K562 (cell line): ENCODE measurements at regions not wholly inside any gene's neighbourhood (a gene's known extent, or its start where the extent isn't known, plus 50 kb on each side); places are given as distances from the start of the nearest gene placed in this dataset.

Experiments used
- ATAC-seq: fragments of 200-7000 bp; cut with Tn5 transposase; 3 replicates; pipeline ENCODE4 v1.9.1; 2020; ENCODE audit warnings: moderate library complexity
- BruUV-seq: library from RNA; stranded (reverse); fragments of 400-500 nt; replicated peaks from 2 replicates; lab custom pipeline; 2021; lab: Mats Ljungman, UMichigan
- CTCF ChIA-PET: fragments of 300-600 bp; formaldehyde crosslinking; extraction: SDS; loops from one replicate; lab custom pipeline; 2021; ENCODE audit warnings: low intra/inter-chr PET ratio; lab: Yijun Ruan, JAX
- POLR2A ChIA-PET: fragments of 300-600, 350-650 bp; sonication (Branson Sonifier 250); formaldehyde crosslinking; extraction: SDS; loops from one replicate; lab custom pipeline; 2021; ENCODE audit warnings: antibody characterized with exemption, inconsistent platforms; lab: Yijun Ruan, JAX
- DNase-seq, 4 experiments: peaks; one replicate each; pipeline versions ENCODE4 v3.0.0 to v3.0.0-alpha.2; 2011 to 2018; ENCODE audit warnings: low spot score in 3 of 4, mixed read lengths in 3 of 4; ENCODE audit errors: extremely low read depth in 1 of 4
- FAIRE-seq: peaks from 2 replicates; lab custom pipeline; 2011; peaks lifted over from hg19 to GRCh38; lab: Jason Lieb, UNC
- H2AFZ ChIP-seq: 2 replicates; pipeline ENCODE4 v1.6.0; 2011; ENCODE audit warnings: low read depth, low read length, control low read depth, inconsistent platforms
- H3K27ac ChIP-seq: fragments of 200-600 bp; 3 replicates; pipeline ENCODE4 v1.8.0; 2011; ENCODE audit warnings: low read depth, mild to moderate bottlenecking, control low read depth, inconsistent platforms, low read length, moderate library complexity, mixed read lengths; ENCODE audit errors: extremely low read depth
- H3K27me3 ChIP-seq, 2 experiments: fragments of 300-600 bp in 1 of 2; 2 replicates in 1 of 2; 3 replicates in 1 of 2; pipeline versions ENCODE4 v1.6.0 to v1.8.0; 2011; ENCODE audit warnings: inconsistent platforms in 2 of 2, low read length in 2 of 2, mild to moderate bottlenecking in 1 of 2, mixed read lengths in 1 of 2, moderate library complexity in 1 of 2; ENCODE audit not compliant: control insufficient read depth in 2 of 2, insufficient read depth in 2 of 2
- H3K36me3 ChIP-seq: fragments of 300-600 bp; 3 replicates; pipeline ENCODE4 v1.8.0; 2011; ENCODE audit warnings: mild to moderate bottlenecking, low read length, inconsistent platforms; ENCODE audit not compliant: control insufficient read depth, insufficient read depth
- H3K4me1 ChIP-seq, 2 experiments: fragments of 200-600 bp in 1 of 2; replicated peaks in 1 of 2; 2 replicates in 1 of 2; 3 replicates in 1 of 2; pipeline versions ENCODE4 v1.5.1 to v1.8.0; 2011; ENCODE audit warnings: inconsistent platforms in 2 of 2, low read length in 2 of 2, mild to moderate bottlenecking in 1 of 2, mixed read lengths in 1 of 2, moderate library complexity in 1 of 2; ENCODE audit not compliant: control insufficient read depth in 2 of 2, insufficient read depth in 2 of 2
- H3K4me2 ChIP-seq: 2 replicates; pipeline ENCODE4 v1.6.1; 2011; ENCODE audit warnings: low read length, control low read depth, inconsistent platforms, mixed read lengths; ENCODE audit not compliant: insufficient read depth
- H3K4me3 ChIP-seq: fragments of 200-600 bp; sonication (generic), shearing (Covaris generic); 2 replicates; pipeline ENCODE4 v1.5.1; 2016; ENCODE audit warnings: control low read depth, inconsistent platforms
- H3K79me2 ChIP-seq: fragments of 200-600 bp; 3 replicates; pipeline ENCODE4 v1.8.0; 2011; ENCODE audit warnings: low read length, inconsistent platforms; ENCODE audit not compliant: control insufficient read depth, insufficient read depth
- H3K9ac ChIP-seq, 2 experiments: 2 replicates each; pipeline versions ENCODE4 v1.6.0 to v1.6.1; 2011; ENCODE audit warnings: low read depth in 2 of 2, low read length in 2 of 2, control low read depth in 1 of 2, inconsistent platforms in 1 of 2, mild to moderate bottlenecking in 1 of 2, mixed read lengths in 1 of 2; ENCODE audit not compliant: insufficient read depth in 1 of 2
- H3K9me1 ChIP-seq: one replicate; pipeline ENCODE4 v1.6.0; 2011; ENCODE audit warnings: inconsistent platforms, mild to moderate bottlenecking, low read length, moderate library complexity; ENCODE audit not compliant: control insufficient read depth, insufficient read depth
- H3K9me3 ChIP-seq: replicated peaks from 2 replicates; pipeline ENCODE4 v1.5.1; 2011; ENCODE audit warnings: low read depth, low read length, inconsistent platforms; ENCODE audit not compliant: control insufficient read depth, insufficient read depth
- H4K20me1 ChIP-seq: replicated peaks from 2 replicates; pipeline ENCODE4 v1.6.1; 2011; ENCODE audit warnings: low read length, inconsistent platforms, mixed read lengths; ENCODE audit not compliant: control insufficient read depth, insufficient read depth
- CAMTA2 ChIP-seq: fragments of 250-450 bp; sonication (Bioruptor Pico); conservative IDR thresholded peaks from 2 replicates; pipeline ENCODE4 v1.5.1; 2022
- CBFA2T2 ChIP-seq: fragments of 450-650 bp; conservative IDR thresholded peaks from 2 replicates; pipeline ENCODE4 v1.6.1; 2017; ENCODE audit warnings: mild to moderate bottlenecking
- CEBPB ChIP-seq: fragments of 450-650 bp; IDR thresholded peaks from 2 replicates; pipeline ENCODE4 v1.6.1; 2016; ENCODE audit warnings: missing genetic modification characterization, missing compliant biosample characterization
- CREB1 ChIP-seq, 2 experiments: sonication (generic) in 1 of 2; formaldehyde crosslinking in 1 of 2; IDR thresholded peaks; 2 replicates each; pipeline versions ENCODE4 v1.6.1 to v1.8.0; 2012 to 2022; ENCODE audit warnings: inconsistent platforms in 1 of 2, mild to moderate bottlenecking in 1 of 2, missing genetic modification reagents in 1 of 2, moderate library complexity in 1 of 2
- ERF ChIP-seq: fragments of 450-650 bp; formaldehyde crosslinking; IDR thresholded peaks from 2 replicates; pipeline ENCODE4 v1.4.0; 2020; ENCODE audit warnings: mild to moderate bottlenecking, mixed read lengths
- FOSL1 ChIP-seq: fragments of 200-800 bp; sonication (Bioruptor generic); conservative IDR thresholded peaks from 2 replicates; pipeline ENCODE4 v1.6.1; 2016; ENCODE audit warnings: missing genetic modification characterization, missing compliant biosample characterization
- KDM5B ChIP-seq: fragments of 200-600 bp; sonication (generic); IDR thresholded peaks from 2 replicates; pipeline ENCODE4 v1.6.1; 2012; ENCODE audit warnings: low read depth, mild to moderate bottlenecking, moderate library complexity, low read length, control low read depth, inconsistent platforms; ENCODE audit not compliant: insufficient replicate concordance
- LEF1 ChIP-seq: fragments of 450-650 bp; IDR thresholded peaks from 2 replicates; pipeline ENCODE4 v1.6.1; 2016; ENCODE audit warnings: mild to moderate bottlenecking
- TSC22D4 ChIP-seq: fragments of 450-650 bp; IDR thresholded peaks from 2 replicates; pipeline ENCODE4 v1.6.1; 2016; ENCODE audit warnings: missing genetic modification characterization, missing biosample characterization, control low read depth
- ZNF212 ChIP-seq: fragments of 450-650 bp; formaldehyde crosslinking; IDR thresholded peaks from 2 replicates; pipeline ENCODE4 v1.4.0; 2020; ENCODE audit warnings: mild to moderate bottlenecking
- ZNF217 ChIP-seq: sonication (generic); formaldehyde crosslinking; IDR thresholded peaks from 2 replicates; pipeline ENCODE4 v1.8.0; 2022; ENCODE audit warnings: mild to moderate bottlenecking, missing genetic modification reagents
- ZNF408 ChIP-seq: fragments of 250-450 bp; sonication (Bioruptor Pico); IDR thresholded peaks from 2 replicates; pipeline ENCODE4 v1.4.0; 2020; ENCODE audit warnings: low read depth, mild to moderate bottlenecking, moderate library complexity
- ZNF444 ChIP-seq: fragments of 250-450 bp; sonication (Bioruptor Pico); IDR thresholded peaks from 2 replicates; pipeline ENCODE4 v1.4.0; 2020; ENCODE audit warnings: mild to moderate bottlenecking, moderate library complexity
- ZNF79 ChIP-seq: fragments of 250-450 bp; sonication (Bioruptor Pico); IDR thresholded peaks from 2 replicates; pipeline ENCODE4 v1.4.0; 2020; ENCODE audit warnings: low read depth, mild to moderate bottlenecking, moderate library complexity
- WGBS: fragments of 100-300 bp; shearing (Covaris generic); methylation state at CpG from one replicate; pipeline ENCODE4 v1.1.6; 2016; ENCODE audit warnings: low coverage, mixed read lengths; ENCODE audit not compliant: insufficient coverage; ENCODE audit errors: missing lambda C conversion rate; 5-methylcytosine and 5-hydroxymethylcytosine counted together
- in situ Hi-C: fragments of 300-500 bp; cut with MboI; formaldehyde crosslinking; loops from 4 replicates; pipeline ENCODE4 v1.15.0; 2018; ENCODE audit warnings: inconsistent platforms, mixed read lengths
- intact Hi-C: fragments of 100-400 bp; cut with micrococcal nuclease; formaldehyde crosslinking; loops from 2 replicates; pipeline ENCODE4 v1.14.2; 2022
- TF ChIP-seq, protein P1 (sequence below), 2 experiments: IDR thresholded peaks in 1 of 2; conservative IDR thresholded peaks in 1 of 2; 2 replicates each; pipeline ENCODE4 v1.6.1; 2016; ENCODE audit warnings: low read depth in 2 of 2, mild to moderate bottlenecking in 1 of 2, missing compliant biosample characterization in 1 of 2, missing genetic modification characterization in 1 of 2, moderate library complexity in 1 of 2
- TF ChIP-seq, protein P2 (sequence below), 2 experiments: fragments of 450-650 bp; conservative IDR thresholded peaks; 2 replicates each; pipeline ENCODE4 v1.6.1; 2017; ENCODE audit warnings: mild to moderate bottlenecking in 2 of 2, moderate library complexity in 2 of 2

DNA sequence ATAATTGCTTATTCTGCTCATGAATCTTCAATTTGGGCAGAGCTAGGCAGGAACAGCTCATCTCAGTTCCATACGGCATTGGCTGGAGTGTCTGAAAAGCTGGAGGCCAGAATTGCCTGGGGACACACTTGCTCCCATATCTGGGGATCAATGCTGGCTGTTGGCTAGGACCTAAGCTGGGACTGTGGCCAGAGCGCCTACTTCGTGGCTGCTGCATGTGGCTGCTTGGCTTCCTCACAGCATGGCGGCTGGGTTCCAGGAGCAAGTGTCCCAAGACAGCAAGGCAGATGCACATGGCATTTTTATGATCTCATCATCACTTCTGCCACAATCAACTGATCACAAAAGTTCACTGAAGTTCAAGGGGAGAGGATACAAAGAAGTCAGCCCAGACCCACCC is 200.2 kb downstream of the TTC8 start:
- no peak overlapping the region for H3K4me2 ChIP-seq
- BruUV-seq, result no TSS peak
- H3K4me1 ChIP-seq, result peaks cover 0 to 10% of the 10 kb centered on the region in 2 experiments; a peak in 2 of 5 replicates
- intact Hi-C loops (loop anchor here (5.0 kb wide), 1 partner anchor 888 kb away; no protein-coding TSS in a partner anchor), in situ Hi-C loops (loop anchor here (25.0 kb wide), 2 partner anchors 362 to 537 kb away; no protein-coding TSS in a partner anchor)
- H4K20me1 ChIP-seq, result no peaks in the 10 kb centered on the region
- no peak for TF ChIP-seq CBFA2T2
- no peak for TF ChIP-seq CREB1 (IDR thresholded peaks at IDR 0.05)
- TF ChIP-seq CREB1 (CRISPR knock-in tag; IDR thresholded peaks at IDR 0.05), result no peak
- TF ChIP-seq LEF1, result no peak
- TF ChIP-seq KDM5B, result no peak
- no peak for TF ChIP-seq ZNF217 (CRISPR knock-in tag)
- no peak for TF ChIP-seq CAMTA2
- TF ChIP-seq, protein P1, sequence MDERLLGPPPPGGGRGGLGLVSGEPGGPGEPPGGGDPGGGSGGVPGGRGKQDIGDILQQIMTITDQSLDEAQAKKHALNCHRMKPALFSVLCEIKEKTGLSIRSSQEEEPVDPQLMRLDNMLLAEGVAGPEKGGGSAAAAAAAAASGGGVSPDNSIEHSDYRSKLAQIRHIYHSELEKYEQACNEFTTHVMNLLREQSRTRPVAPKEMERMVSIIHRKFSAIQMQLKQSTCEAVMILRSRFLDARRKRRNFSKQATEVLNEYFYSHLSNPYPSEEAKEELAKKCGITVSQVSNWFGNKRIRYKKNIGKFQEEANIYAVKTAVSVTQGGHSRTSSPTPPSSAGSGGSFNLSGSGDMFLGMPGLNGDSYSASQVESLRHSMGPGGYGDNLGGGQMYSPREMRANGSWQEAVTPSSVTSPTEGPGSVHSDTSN (CRISPR knock-in tag; IDR thresholded peaks at IDR 0.05; ENCODE audit: low read depth), result no peak
- TF ChIP-seq, protein P1 (tag; conservative IDR thresholded peaks at IDR 0.05; ENCODE audit: low read depth), result no peak
- TF ChIP-seq TSC22D4 (tag), result no peak
- TF ChIP-seq ZNF408, result no peak
- no peak for TF ChIP-seq FOSL1 (tag)
- no peak for TF ChIP-seq ZNF444
- no peak for TF ChIP-seq ZNF212 (CRISPR knock-in tag)
- no peak for TF ChIP-seq CEBPB
- TF ChIP-seq, protein P2, sequence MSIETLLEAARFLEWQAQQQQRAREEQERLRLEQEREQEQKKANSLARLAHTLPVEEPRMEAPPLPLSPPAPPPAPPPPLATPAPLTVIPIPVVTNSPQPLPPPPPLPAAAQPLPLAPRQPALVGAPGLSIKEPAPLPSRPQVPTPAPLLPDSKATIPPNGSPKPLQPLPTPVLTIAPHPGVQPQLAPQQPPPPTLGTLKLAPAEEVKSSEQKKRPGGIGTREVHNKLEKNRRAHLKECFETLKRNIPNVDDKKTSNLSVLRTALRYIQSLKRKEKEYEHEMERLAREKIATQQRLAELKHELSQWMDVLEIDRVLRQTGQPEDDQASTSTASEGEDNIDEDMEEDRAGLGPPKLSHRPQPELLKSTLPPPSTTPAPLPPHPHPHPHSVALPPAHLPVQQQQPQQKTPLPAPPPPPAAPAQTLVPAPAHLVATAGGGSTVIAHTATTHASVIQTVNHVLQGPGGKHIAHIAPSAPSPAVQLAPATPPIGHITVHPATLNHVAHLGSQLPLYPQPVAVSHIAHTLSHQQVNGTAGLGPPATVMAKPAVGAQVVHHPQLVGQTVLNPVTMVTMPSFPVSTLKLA (conservative IDR thresholded peaks at IDR 0.05), result no peak
- no peak for TF ChIP-seq ERF (CRISPR knock-in tag)
- no peak for TF ChIP-seq ZNF79 (CRISPR knock-in tag)
- no peaks in the 10 kb centered on the region for H3K9me1 ChIP-seq
- no peak overlapping the region for H3K27ac ChIP-seq
- FAIRE-seq (no peak), ATAC-seq (no peak), DNase-seq (no peak)
- ChIA-PET POLR2A (no interaction called here), CTCF (no interaction called here)
- no peak overlapping the region for H2AFZ ChIP-seq
- 0% methylated on average over 4 of the region's 4 CpGs for WGBS
- no peaks in the 10 kb centered on the region for H3K79me2 ChIP-seq
- H3K4me3 ChIP-seq, result no peak overlapping the region
- no peaks in the 10 kb centered on the region for H3K36me3 ChIP-seq
- no peak overlapping the region for H3K9ac ChIP-seq
- peaks cover 0 to 9% of the 10 kb centered on the region in 2 experiments; a peak in 2 of 5 replicates for H3K27me3 ChIP-seq
- H3K9me3 ChIP-seq, result no peaks in the 10 kb centered on the region
